Sigmoid colon (tissue), 6 donors: ENCODE measurements at regions not wholly inside any gene's neighbourhood (a gene's known extent, or its start where the extent isn't known, plus 50 kb on each side); places are given as distances from the start of the nearest gene placed in this dataset.

Experiments
- DNase-seq: peaks from one replicate; pipeline ENCODE4 v3.0.0-alpha.2; 2019
- H3K27ac ChIP-seq, 4 donors: fragments of 200-600 bp; sonication (generic); one replicate each; pipeline ENCODE4 v1.5.1; 2016 to 2019; ENCODE audit warnings: mild to moderate bottlenecking in 1 of 4
- H3K27me3 ChIP-seq, 3 donors: fragments of 200-600 bp; sonication (generic); one replicate each; pipeline ENCODE4 v1.5.1; 2019; ENCODE audit warnings: mild to moderate bottlenecking in 1 of 3
- H3K36me3 ChIP-seq, 4 donors: fragments of 200-600 bp; sonication (generic); one replicate each; pipeline ENCODE4 v1.5.1; 2016 to 2019
- H3K4me1 ChIP-seq, 4 donors: fragments of 200-600 bp; sonication (generic); one replicate each; pipeline ENCODE4 v1.5.1; 2017 to 2019
- H3K4me3 ChIP-seq, 4 donors: fragments of 200-600 bp; sonication (generic); one replicate each; pipeline ENCODE4 v1.5.1; 2017 to 2019; ENCODE audit warnings: mild to moderate bottlenecking in 2 of 4, moderate library complexity in 1 of 4
- H3K9me3 ChIP-seq, 4 donors: fragments of 200-600 bp in 3 of 4; sonication (generic) in 3 of 4; one replicate each; pipeline versions ENCODE4 v1.5.1 to v1.6.1; 2013 to 2019
- EP300 ChIP-seq, 4 donors: sonication (generic); formaldehyde crosslinking; IDR thresholded peaks; one replicate each; pipeline ENCODE4 v1.6.1; 2017; ENCODE audit warnings: antibody characterized with exemption in 4 of 4
- POLR2A ChIP-seq, 2 donors: fragments of 450-650 bp; IDR thresholded peaks; one replicate each; pipeline ENCODE4 v1.6.1; 2016; ENCODE audit warnings: antibody characterized with exemption in 2 of 2, mild to moderate bottlenecking in 2 of 2, moderate library complexity in 2 of 2
- POLR2AphosphoS5 ChIP-seq, 4 donors: sonication (generic); formaldehyde crosslinking; IDR thresholded peaks; one replicate each; pipeline ENCODE4 v1.6.1; 2017; ENCODE audit warnings: antibody characterized with exemption in 4 of 4
- WGBS, 2 donors: extraction: QIAGEN DNeasy Blood & Tissue Kit; methylation state at CpG; one replicate each; pipeline ENCODE4 v1.1.7; 2013; 5-methylcytosine and 5-hydroxymethylcytosine counted together
- intact Hi-C: fragments of 100-400 bp; cut with DNase I; formaldehyde crosslinking; loops from one replicate; pipeline ENCODE4 v1.15.1; 2023
- TF ChIP-seq, protein P1 (sequence below), 4 experiments: fragments of 450-650 bp in 3 of 4; fragments of 200-600 bp in 1 of 4; IDR thresholded peaks; one replicate each; pipeline ENCODE4 v1.5.1; 2016 to 2019; ENCODE audit warnings: antibody characterized with exemption in 4 of 4, mild to moderate bottlenecking in 3 of 4, moderate library complexity in 2 of 4
- donor health status: healthy with polysubstance abuse.
- donor health status: healthy.

DNA sequence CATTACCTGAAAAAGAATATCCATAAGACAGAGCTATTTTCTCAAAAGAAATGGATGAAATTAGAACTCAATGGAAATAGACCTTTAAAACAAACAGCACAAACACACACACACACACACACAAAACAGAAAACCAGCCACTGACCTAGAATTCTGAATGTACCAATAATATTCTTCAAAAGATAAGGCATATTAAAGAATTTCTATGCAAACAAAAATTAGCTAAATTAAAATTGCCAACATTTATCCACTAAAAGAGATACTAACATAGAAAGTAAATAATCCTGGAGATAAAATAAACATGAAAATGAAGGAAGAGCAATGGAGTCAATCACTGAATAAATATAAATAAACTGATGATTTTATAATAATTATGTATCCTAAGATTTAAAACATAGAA, 431.2 kb downstream of the SH2D4B start:
- no peaks in the 10 kb centered on the region for H3K4me1 ChIP-seq
- no peaks in the 10 kb centered on the region for H3K27me3 ChIP-seq
- no peak for TF ChIP-seq POLR2AphosphoS5 (IDR thresholded peaks at IDR 0.05)
- TF ChIP-seq EP300 (IDR thresholded peaks at IDR 0.05) = no peak
- TF ChIP-seq POLR2A (IDR thresholded peaks at IDR 0.05) = no peak
- TF ChIP-seq, protein P1, sequence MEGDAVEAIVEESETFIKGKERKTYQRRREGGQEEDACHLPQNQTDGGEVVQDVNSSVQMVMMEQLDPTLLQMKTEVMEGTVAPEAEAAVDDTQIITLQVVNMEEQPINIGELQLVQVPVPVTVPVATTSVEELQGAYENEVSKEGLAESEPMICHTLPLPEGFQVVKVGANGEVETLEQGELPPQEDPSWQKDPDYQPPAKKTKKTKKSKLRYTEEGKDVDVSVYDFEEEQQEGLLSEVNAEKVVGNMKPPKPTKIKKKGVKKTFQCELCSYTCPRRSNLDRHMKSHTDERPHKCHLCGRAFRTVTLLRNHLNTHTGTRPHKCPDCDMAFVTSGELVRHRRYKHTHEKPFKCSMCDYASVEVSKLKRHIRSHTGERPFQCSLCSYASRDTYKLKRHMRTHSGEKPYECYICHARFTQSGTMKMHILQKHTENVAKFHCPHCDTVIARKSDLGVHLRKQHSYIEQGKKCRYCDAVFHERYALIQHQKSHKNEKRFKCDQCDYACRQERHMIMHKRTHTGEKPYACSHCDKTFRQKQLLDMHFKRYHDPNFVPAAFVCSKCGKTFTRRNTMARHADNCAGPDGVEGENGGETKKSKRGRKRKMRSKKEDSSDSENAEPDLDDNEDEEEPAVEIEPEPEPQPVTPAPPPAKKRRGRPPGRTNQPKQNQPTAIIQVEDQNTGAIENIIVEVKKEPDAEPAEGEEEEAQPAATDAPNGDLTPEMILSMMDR (IDR thresholded peaks at IDR 0.05) = no peak
- intact Hi-C loops = no loop called here
- H3K27ac ChIP-seq = no peak overlapping the region
- H3K4me3 ChIP-seq = no peak overlapping the region
- no peak for DNase-seq
- H3K36me3 ChIP-seq = no peaks in the 10 kb centered on the region
- no peaks in the 10 kb centered on the region for H3K9me3 ChIP-seq

DNA sequence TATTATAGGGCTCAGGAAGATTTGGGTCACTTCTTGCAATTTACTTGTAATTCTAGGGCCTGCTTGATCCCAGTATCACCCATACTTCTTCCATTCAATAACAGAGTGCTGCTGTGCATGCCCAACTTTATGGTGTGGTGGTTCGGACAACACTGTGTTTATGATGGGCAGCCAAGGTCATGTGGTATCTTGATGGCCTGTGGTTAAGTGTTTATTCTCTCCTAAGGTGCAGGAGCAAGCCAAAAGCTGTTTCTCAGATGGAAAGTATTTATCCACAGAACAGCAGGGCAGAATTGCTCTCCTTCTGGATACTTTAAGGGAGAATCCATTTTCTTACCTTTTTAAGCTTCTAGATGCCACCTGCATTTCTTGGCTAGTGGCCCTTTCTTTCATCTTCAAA, 433.8 kb downstream of the SH2D4B start:
- Histone ChIP-seq H3K4me1 (no peaks in the 10 kb centered on the region), H3K9me3 (no peaks in the 10 kb centered on the region), H3K36me3 (no peaks in the 10 kb centered on the region), H3K27ac (no peak overlapping the region), H3K4me3 (no peak overlapping the region), H3K27me3 (no peaks in the 10 kb centered on the region)
- TF ChIP-seq, protein P1 (IDR thresholded peaks at IDR 0.05) = no peak
- TF ChIP-seq POLR2A (IDR thresholded peaks at IDR 0.05) (no peak), EP300 (IDR thresholded peaks at IDR 0.05) (no peak), POLR2AphosphoS5 (IDR thresholded peaks at IDR 0.05) (no peak)
- WGBS, 2 donors = 29 to 60% methylated on average over 1 of the region's 1 CpG
- intact Hi-C loops = no loop called here
- no peak for DNase-seq

DNA sequence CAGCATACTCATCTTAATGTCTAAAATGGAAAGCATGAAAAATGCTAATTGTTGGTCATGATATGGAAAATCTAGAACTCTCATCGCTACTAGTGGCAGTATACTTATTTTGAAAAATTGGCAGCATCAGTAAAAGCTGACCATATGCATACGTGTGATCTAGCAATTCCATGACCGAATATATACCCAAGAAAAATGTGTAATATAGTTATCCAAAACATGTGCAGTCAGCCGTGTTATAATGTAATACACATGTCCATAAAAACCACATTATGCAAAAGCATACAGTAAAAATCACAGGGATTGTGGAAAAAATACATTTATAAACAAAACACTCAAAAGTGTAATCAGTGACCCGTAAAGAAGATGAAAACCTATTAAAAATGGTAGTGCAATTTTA, 439.0 kb downstream of the SH2D4B start:
- Histone ChIP-seq H3K9me3 (no peaks in the 10 kb centered on the region), H3K27me3 (no peaks in the 10 kb centered on the region), H3K4me1 (no peaks in the 10 kb centered on the region), H3K27ac (no peak overlapping the region), H3K4me3 (no peak overlapping the region), H3K36me3 (no peaks in the 10 kb centered on the region)
- 80 to 88% methylated on average over 5 of the region's 5 CpGs for WGBS, 2 donors
- TF ChIP-seq POLR2A (IDR thresholded peaks at IDR 0.05) (no peak), EP300 (IDR thresholded peaks at IDR 0.05) (no peak), POLR2AphosphoS5 (IDR thresholded peaks at IDR 0.05) (no peak)
- TF ChIP-seq, protein P1 (IDR thresholded peaks at IDR 0.05) = no peak
- no peak for DNase-seq
- intact Hi-C loops = no loop called here

DNA sequence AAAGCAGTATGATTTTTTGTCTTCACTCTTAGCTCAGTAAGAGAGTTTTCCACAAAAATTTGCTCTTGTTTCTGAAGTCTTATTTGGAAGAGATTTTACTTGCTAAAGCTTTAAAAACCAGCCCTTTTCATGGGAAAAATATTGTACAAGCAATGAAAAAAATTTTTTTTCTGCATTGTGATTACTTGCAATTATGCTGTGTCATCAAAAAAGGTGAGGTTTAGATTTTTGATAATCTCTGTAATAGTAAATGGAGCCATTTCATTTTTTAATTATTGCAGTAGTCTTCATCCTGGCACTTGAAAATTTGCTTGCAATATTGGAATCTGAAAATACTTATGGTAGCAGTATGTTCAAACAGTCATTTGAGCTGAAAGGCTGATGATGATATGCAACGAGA, 447.4 kb downstream of the SH2D4B start:
- Histone ChIP-seq H3K27me3 (no peaks in the 10 kb centered on the region), H3K4me3 (no peak overlapping the region), H3K9me3 (no peaks in the 10 kb centered on the region), H3K36me3 (no peaks in the 10 kb centered on the region), H3K27ac (no peak overlapping the region), H3K4me1 (no peaks in the 10 kb centered on the region)
- WGBS, 2 donors = 59 to 64% methylated on average over 1 of the region's 1 CpG
- intact Hi-C loops = no loop called here
- no peak for DNase-seq
- TF ChIP-seq, protein P1 (IDR thresholded peaks at IDR 0.05) = no peak
- TF ChIP-seq POLR2A (IDR thresholded peaks at IDR 0.05) (no peak), POLR2AphosphoS5 (IDR thresholded peaks at IDR 0.05) (no peak), EP300 (IDR thresholded peaks at IDR 0.05) (no peak)

DNA sequence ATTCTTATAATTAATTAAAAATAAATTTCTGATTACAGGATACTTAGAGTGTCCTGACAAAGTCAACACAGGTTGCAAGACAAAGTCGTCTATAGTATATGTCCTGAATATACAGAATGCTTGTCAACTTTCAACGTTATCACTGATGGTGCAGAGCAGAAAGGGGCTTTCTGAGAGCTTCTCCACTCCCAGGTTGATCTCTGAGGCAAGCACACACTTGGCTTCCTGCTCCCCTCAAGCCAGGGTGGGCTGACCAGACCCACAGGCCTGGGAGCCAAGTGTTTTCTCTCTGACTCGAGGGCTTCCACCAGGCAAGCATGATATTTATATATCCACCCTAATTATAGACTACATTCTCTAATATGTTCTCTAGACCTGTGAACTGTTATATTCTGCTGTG, 448.9 kb downstream of the SH2D4B start:
- no peaks in the 10 kb centered on the region for H3K4me1 ChIP-seq
- H3K36me3 ChIP-seq = no peaks in the 10 kb centered on the region
- no peaks in the 10 kb centered on the region for H3K27me3 ChIP-seq
- H3K4me3 ChIP-seq = no peak overlapping the region
- no peaks in the 10 kb centered on the region for H3K9me3 ChIP-seq
- no peak for DNase-seq
- intact Hi-C loops = no loop called here
- H3K27ac ChIP-seq = no peak overlapping the region
- WGBS, 2 donors = 32 to 46% methylated on average over 3 of the region's 3 CpGs
- TF ChIP-seq EP300 (IDR thresholded peaks at IDR 0.05) = no peak
